WTC11 (cell line): ENCODE measurements at regions not wholly inside any gene's neighbourhood (a gene's known extent, or its start where the extent isn't known, plus 50 kb on each side); places are given as distances from the start of the nearest gene placed in this dataset.

Source experiments
- ATAC-seq: fragments of 200-7000 bp; cut with Tn5 transposase; 2 replicates; pipeline ENCODE4 v1.10.0; 2021; ENCODE audit warnings: mild to moderate bottlenecking, moderate library complexity
- CTCF ChIA-PET: fragments of 300-600 bp; sonication (Branson Sonifier 250); formaldehyde crosslinking; loops from one replicate; lab custom pipeline; 2021; ENCODE audit warnings: antibody characterized with exemption; lab: Charles Lee
- POLR2A ChIA-PET: fragments of 350-600 bp; sonication (Branson Sonifier 250); formaldehyde crosslinking; loops from one replicate; lab custom pipeline; 2021; ENCODE audit warnings: antibody characterized with exemption; lab: Charles Lee
- DNase-seq: peaks from one replicate; pipeline ENCODE4 v3.0.0; 2021; ENCODE audit warnings: low spot score
- H3K27ac Mint-ChIP-seq: 2 replicates; pipeline ENCODE4 v1.8.0; 2021; ENCODE audit warnings: mixed read lengths
- H3K27me3 Mint-ChIP-seq: 2 replicates; pipeline ENCODE4 v1.8.0; 2021; ENCODE audit warnings: low read depth, mild to moderate bottlenecking, moderate library complexity, mixed read lengths
- H3K36me3 Mint-ChIP-seq: 2 replicates; pipeline ENCODE4 v1.8.0; 2021; ENCODE audit warnings: mixed read lengths
- H3K4me1 Mint-ChIP-seq: 2 replicates; pipeline ENCODE4 v1.8.0; 2022; ENCODE audit warnings: mixed read lengths
- H3K4me3 Mint-ChIP-seq: 2 replicates; pipeline ENCODE4 v1.8.0; 2021; ENCODE audit warnings: mild to moderate bottlenecking, moderate library complexity, mixed read lengths
- H3K9me3 Mint-ChIP-seq: 2 replicates; pipeline ENCODE4 v1.8.0; 2021; ENCODE audit warnings: mixed read lengths
- AFF4 ChIP-seq: sonication (generic); formaldehyde crosslinking; IDR thresholded peaks from 2 replicates; pipeline ENCODE4 v1.8.1; 2023; ENCODE audit warnings: mild to moderate bottlenecking, missing genetic modification reagents, borderline replicate concordance
- ATF2 ChIP-seq: sonication (generic); formaldehyde crosslinking; IDR thresholded peaks from 2 replicates; pipeline ENCODE4 v1.8.1; 2022; ENCODE audit warnings: low read depth, missing genetic modification reagents, borderline replicate concordance
- CDX4 ChIP-seq: fragments of 250-450 bp; sonication (Bioruptor Pico); IDR thresholded peaks from 2 replicates; pipeline ENCODE4 v1.9.0; 2021; ENCODE audit warnings: moderate library complexity, mild to moderate bottlenecking, inconsistent platforms, borderline replicate concordance
- CREB1 ChIP-seq: sonication (generic); formaldehyde crosslinking; IDR thresholded peaks from 2 replicates; pipeline ENCODE4 v1.8.0; 2023; ENCODE audit warnings: mild to moderate bottlenecking, missing genetic modification reagents
- ETV6 ChIP-seq: sonication (generic); formaldehyde crosslinking; IDR thresholded peaks from 2 replicates; pipeline ENCODE4 v1.8.1; 2022; ENCODE audit warnings: mild to moderate bottlenecking, missing genetic modification reagents
- FOXP4 ChIP-seq: sonication (generic); formaldehyde crosslinking; IDR thresholded peaks from 2 replicates; pipeline ENCODE4 v1.8.0; 2022; ENCODE audit warnings: mild to moderate bottlenecking, missing genetic modification reagents
- JAZF1 ChIP-seq: fragments of 250-450 bp; sonication (Bioruptor Pico); IDR thresholded peaks from 2 replicates; pipeline ENCODE4 v1.9.0; 2021; ENCODE audit warnings: moderate library complexity, mild to moderate bottlenecking, inconsistent platforms
- MAX ChIP-seq: sonication (generic); formaldehyde crosslinking; IDR thresholded peaks from 2 replicates; pipeline ENCODE4 v1.8.0; 2022; ENCODE audit warnings: mild to moderate bottlenecking, missing genetic modification reagents
- MXD4 ChIP-seq: fragments of 250-450 bp; sonication (Bioruptor Pico); IDR thresholded peaks from 2 replicates; pipeline ENCODE4 v1.8.0; 2021; ENCODE audit warnings: mild to moderate bottlenecking, moderate library complexity, borderline replicate concordance
- RELA ChIP-seq: sonication (generic); formaldehyde crosslinking; IDR thresholded peaks from 2 replicates; pipeline ENCODE4 v1.8.1; 2022; ENCODE audit warnings: missing genetic modification reagents, mild to moderate bottlenecking, borderline replicate concordance
- STAT6 ChIP-seq: sonication (generic); formaldehyde crosslinking; conservative IDR thresholded peaks from 2 replicates; pipeline ENCODE4 v1.8.1; 2023; ENCODE audit warnings: mild to moderate bottlenecking, low read depth, missing genetic modification reagents, moderate library complexity
- ZBTB21 ChIP-seq: sonication (generic); formaldehyde crosslinking; IDR thresholded peaks from 2 replicates; pipeline ENCODE4 v1.8.1; 2023; ENCODE audit warnings: mild to moderate bottlenecking, missing genetic modification reagents, borderline replicate concordance
- ZBTB43 ChIP-seq: sonication (generic); formaldehyde crosslinking; IDR thresholded peaks from 2 replicates; pipeline ENCODE4 v1.8.1; 2023; ENCODE audit warnings: mild to moderate bottlenecking, missing genetic modification reagents
- ZNF121 ChIP-seq: sonication (generic); formaldehyde crosslinking; IDR thresholded peaks from 2 replicates; pipeline ENCODE4 v1.8.0; 2023; ENCODE audit warnings: missing genetic modification reagents
- ZNF532 ChIP-seq: fragments of 250-450 bp; sonication (Bioruptor Pico); IDR thresholded peaks from 2 replicates; pipeline ENCODE4 v1.9.0; 2021; ENCODE audit warnings: mild to moderate bottlenecking, borderline replicate concordance

GRCh38 chr13:44231786-44232516 is 141.7 kb upstream of the SERP2 start (continued):
- TF ChIP-seq ZNF532 (CRISPR knock-in tag) (no peak), MAX (CRISPR knock-in tag) (no peak), STAT6 (CRISPR knock-in tag) (no peak), ZBTB21 (CRISPR knock-in tag) (no peak), ZNF121 (CRISPR knock-in tag) (no peak), CREB1 (CRISPR knock-in tag) (no peak), ETV6 (CRISPR knock-in tag) (no peak), FOXP4 (CRISPR knock-in tag) (no peak)

- Mint-ChIP-seq H3K27me3 (no peaks in the 10 kb centered on the region), H3K4me3 (no peak overlapping the region), H3K9me3 (no peaks in the 10 kb centered on the region), H3K36me3 (no peaks in the 10 kb centered on the region), H3K4me1 (peaks cover 14% of the 10 kb centered on the region), H3K27ac (no peak overlapping the region)
- ATAC-seq (no peak), DNase-seq (no peak)
- CTCF ChIA-PET = no interaction called here
- POLR2A ChIA-PET = interaction anchor here (1.3 to 1.5 kb wide), 2 partner anchors 202 to 204 kb away, joined by 3 to 5 read pairs; no protein-coding TSS in a partner anchor
- TF ChIP-seq CDX4 (CRISPR knock-in tag) (no peak), AFF4 (no peak), MXD4 (CRISPR knock-in tag) (no peak), ATF2 (CRISPR knock-in tag) (no peak), ZBTB43 (no peak), RELA (CRISPR knock-in tag) (no peak), FOXP4 (CRISPR knock-in tag) (no peak), JAZF1 (CRISPR knock-in tag) (no peak)
These were observed 140.8 kb upstream of the SERP2 start for GRCh38 chr13:44232774-44233173.
